HEK293 (cell line): ENCODE measurements at regions not wholly inside any gene's neighbourhood (a gene's known extent, or its start where the extent isn't known, plus 50 kb on each side); places are given as distances from the start of the nearest gene placed in this dataset.

Experiments
- CTCF ChIA-PET: fragments of 350-600 bp; formaldehyde crosslinking; extraction: SDS; loops from one replicate; lab custom pipeline; 2021; ENCODE audit warnings: antibody characterized with exemption; lab: Yijun Ruan, JAX
- POLR2A ChIA-PET: fragments of 300-600 bp; formaldehyde crosslinking; extraction: SDS; loops from one replicate; lab custom pipeline; 2020; ENCODE audit warnings: antibody characterized with exemption, inconsistent platforms; lab: Yijun Ruan, JAX
- H3K27ac ChIP-seq: fragments of 200-500 bp; sonication (Bioruptor generic); 2 replicates; pipeline ENCODE4 v1.5.1; 2014; ENCODE audit warnings: low read depth, low read length, control low read depth, inconsistent platforms; ENCODE audit errors: extremely low read depth
- H3K36me3 ChIP-seq, 2 experiments: fragments of 200-500 bp in 1 of 2; sonication (Bioruptor generic) in 1 of 2; 1 replicate in 1 of 2; 2 replicates in 1 of 2; pipeline ENCODE4 v1.5.1; 2014 to 2017; ENCODE audit warnings: inconsistent platforms in 2 of 2, low read length in 2 of 2; ENCODE audit not compliant: control insufficient read depth in 2 of 2, insufficient read depth in 1 of 2
- H3K4me1 ChIP-seq: fragments of 200-500 bp; sonication (Bioruptor generic); 2 replicates; pipeline ENCODE4 v1.5.1; 2014; ENCODE audit warnings: mild to moderate bottlenecking, low read length, inconsistent platforms; ENCODE audit not compliant: control insufficient read depth, insufficient read depth
- H3K4me3 ChIP-seq: 2 replicates; pipeline ENCODE4 v1.5.1; 2011; ENCODE audit warnings: low read depth, mild to moderate bottlenecking, control low read depth, low read length, moderate library complexity
- H3K9me3 ChIP-seq: fragments of 200-500 bp; sonication (Bioruptor generic); 2 replicates; pipeline ENCODE4 v1.5.1; 2014; ENCODE audit warnings: low read depth, low read length, inconsistent platforms; ENCODE audit not compliant: control insufficient read depth, insufficient read depth
- GLI4 ChIP-seq: fragments of 450-650 bp; formaldehyde crosslinking; IDR thresholded peaks from 2 replicates; pipeline ENCODE4 v1.5.1; 2016; ENCODE audit warnings: missing biosample characterization, missing genetic modification characterization
- GLIS1 ChIP-seq: fragments of 450-650 bp; formaldehyde crosslinking; IDR thresholded peaks from 2 replicates; pipeline ENCODE4 v1.5.1; 2016; ENCODE audit warnings: missing biosample characterization, missing genetic modification characterization
- HOXD13 ChIP-seq: sonication (generic); formaldehyde crosslinking; IDR thresholded peaks from 2 replicates; pipeline ENCODE4 v1.8.0; 2022; ENCODE audit warnings: missing genetic modification reagents, borderline replicate concordance
- KLF9 ChIP-seq: fragments of 450-650 bp; formaldehyde crosslinking; IDR thresholded peaks from 2 replicates; pipeline ENCODE4 v1.5.1; 2016; ENCODE audit warnings: missing biosample characterization, missing genetic modification characterization, low read depth
- PRDM1 ChIP-seq: fragments of 450-650 bp; formaldehyde crosslinking; IDR thresholded peaks from 2 replicates; pipeline ENCODE4; 2016; ENCODE audit warnings: missing biosample characterization, missing genetic modification characterization
- REPIN1 ChIP-seq: fragments of 450-650 bp; formaldehyde crosslinking; IDR thresholded peaks from 2 replicates; pipeline ENCODE4 v1.5.1; 2017; ENCODE audit warnings: missing biosample characterization, missing genetic modification characterization, low read depth
- SCRT1 ChIP-seq: fragments of 450-650 bp; formaldehyde crosslinking; IDR thresholded peaks from 2 replicates; pipeline ENCODE4 v1.5.1; 2016; ENCODE audit warnings: missing biosample characterization, missing genetic modification characterization, borderline replicate concordance
- ZBTB1 ChIP-seq: fragments of 450-650 bp; formaldehyde crosslinking; IDR thresholded peaks from 2 replicates; pipeline ENCODE4 v1.5.1; 2016; ENCODE audit warnings: missing biosample characterization, missing genetic modification characterization
- ZFP69B ChIP-seq: fragments of 450-650 bp; formaldehyde crosslinking; IDR thresholded peaks from 2 replicates; pipeline ENCODE4 v1.5.1; 2016; ENCODE audit warnings: missing biosample characterization, missing genetic modification characterization
- ZNF138 ChIP-seq: fragments of 450-650 bp; formaldehyde crosslinking; IDR thresholded peaks from 2 replicates; pipeline ENCODE4 v1.5.1; 2016; ENCODE audit warnings: missing biosample characterization, missing genetic modification characterization, borderline replicate concordance
- ZNF169 ChIP-seq: fragments of 450-650 bp; formaldehyde crosslinking; IDR thresholded peaks from 2 replicates; pipeline ENCODE4 v1.5.1; 2016; ENCODE audit warnings: missing biosample characterization, missing genetic modification characterization
- ZNF202 ChIP-seq: fragments of 450-650 bp; formaldehyde crosslinking; IDR thresholded peaks from 2 replicates; pipeline ENCODE4 v1.5.1; 2016; ENCODE audit warnings: missing biosample characterization, missing genetic modification characterization, borderline replicate concordance
- ZNF324 ChIP-seq: fragments of 450-650 bp; formaldehyde crosslinking; IDR thresholded peaks from 2 replicates; pipeline ENCODE4 v1.5.1; 2016; ENCODE audit warnings: missing biosample characterization, missing genetic modification characterization
- ZNF394 ChIP-seq: fragments of 450-650 bp; formaldehyde crosslinking; IDR thresholded peaks from 2 replicates; pipeline ENCODE4 v1.5.1; 2016; ENCODE audit warnings: missing biosample characterization, missing genetic modification characterization, mild to moderate bottlenecking, moderate library complexity, borderline replicate concordance
- ZNF473 ChIP-seq: fragments of 450-650 bp; formaldehyde crosslinking; IDR thresholded peaks from 2 replicates; pipeline ENCODE4 v1.5.1; 2017; ENCODE audit warnings: missing biosample characterization, missing genetic modification characterization
- ZNF529 ChIP-seq: fragments of 450-650 bp; formaldehyde crosslinking; IDR thresholded peaks from 2 replicates; pipeline ENCODE4 v1.5.1; 2017; ENCODE audit warnings: missing genetic modification characterization, missing biosample characterization; ENCODE audit not compliant: insufficient replicate concordance
- ZNF600 ChIP-seq: fragments of 450-650 bp; formaldehyde crosslinking; IDR thresholded peaks from 2 replicates; pipeline ENCODE4 v1.5.1; 2016; ENCODE audit warnings: missing biosample characterization, missing genetic modification characterization
- ZNF677 ChIP-seq: fragments of 450-650 bp; IDR thresholded peaks from 2 replicates; pipeline ENCODE4 v1.5.0; 2018; ENCODE audit warnings: missing biosample characterization, mild to moderate bottlenecking, missing genetic modification characterization, moderate library complexity
- ZNF768 ChIP-seq: fragments of 450-650 bp; formaldehyde crosslinking; IDR thresholded peaks from 2 replicates; pipeline ENCODE4 v1.5.1; 2018; ENCODE audit warnings: missing biosample characterization, mild to moderate bottlenecking, missing genetic modification characterization
- ZNF777 ChIP-seq: fragments of 450-650 bp; formaldehyde crosslinking; IDR thresholded peaks from 2 replicates; pipeline ENCODE4 v1.5.1; 2017; ENCODE audit warnings: missing biosample characterization, missing genetic modification characterization, borderline replicate concordance
- ZNF785 ChIP-seq: fragments of 450-650 bp; formaldehyde crosslinking; IDR thresholded peaks from 2 replicates; pipeline ENCODE4 v1.5.1; 2016; ENCODE audit warnings: missing biosample characterization, missing genetic modification characterization
- TF ChIP-seq, protein P1 (sequence below): fragments of 450-650 bp; formaldehyde crosslinking; IDR thresholded peaks from 2 replicates; pipeline ENCODE4 v1.5.1; 2016; ENCODE audit warnings: missing biosample characterization, missing genetic modification characterization, borderline replicate concordance
- TF ChIP-seq, protein P2 (sequence below): fragments of 450-650 bp; formaldehyde crosslinking; IDR thresholded peaks from 2 replicates; pipeline ENCODE4 v1.5.1; 2017; ENCODE audit warnings: missing biosample characterization, missing genetic modification characterization
- TF ChIP-seq, protein P3 (sequence below): fragments of 450-650 bp; formaldehyde crosslinking; IDR thresholded peaks from 2 replicates; pipeline ENCODE4 v1.5.1; 2016; ENCODE audit warnings: missing biosample characterization, missing genetic modification characterization
- TF ChIP-seq, protein P4 (sequence below): fragments of 450-650 bp; formaldehyde crosslinking; IDR thresholded peaks from 2 replicates; pipeline ENCODE4 v1.5.1; 2016; ENCODE audit warnings: missing biosample characterization, missing genetic modification characterization

DNA sequence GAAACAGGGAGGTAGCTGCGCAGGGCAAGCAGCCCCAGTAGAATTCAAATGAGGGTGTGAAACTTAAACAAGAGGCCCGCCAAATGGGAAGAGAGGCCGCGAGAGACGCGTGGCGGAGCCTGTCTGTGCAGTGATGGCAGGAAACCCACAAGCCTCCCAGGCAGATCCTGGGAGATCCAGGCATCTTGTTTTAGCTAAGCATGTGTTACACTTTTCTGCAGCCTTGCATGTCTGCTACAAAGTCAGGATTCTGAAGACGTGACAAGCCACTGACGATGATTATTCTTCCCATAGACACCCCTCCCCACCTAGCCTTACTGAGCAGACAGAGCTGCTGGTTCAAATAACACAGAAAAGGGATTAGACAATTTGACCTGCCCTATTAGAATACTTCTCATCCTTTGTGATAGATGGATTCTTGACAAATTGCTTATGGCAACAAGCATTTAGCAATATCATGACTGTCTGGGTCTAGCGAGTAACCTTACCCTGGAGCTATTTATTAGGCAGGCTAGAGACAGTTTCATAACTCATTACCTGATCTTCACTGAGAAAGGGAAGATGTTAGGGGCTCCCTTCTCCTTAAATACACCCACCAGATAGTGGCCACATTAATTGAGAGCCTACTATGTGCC lies 185.2 kb upstream of the IRS2 start:
- ChIA-PET CTCF (interaction anchor here (0.5 kb wide), 1 partner anchor 18 kb away, joined by 3 read pairs; no protein-coding TSS in a partner anchor), POLR2A (no interaction called here)
- no peak overlapping the region for H3K27ac ChIP-seq
- TF ChIP-seq, protein P1, sequence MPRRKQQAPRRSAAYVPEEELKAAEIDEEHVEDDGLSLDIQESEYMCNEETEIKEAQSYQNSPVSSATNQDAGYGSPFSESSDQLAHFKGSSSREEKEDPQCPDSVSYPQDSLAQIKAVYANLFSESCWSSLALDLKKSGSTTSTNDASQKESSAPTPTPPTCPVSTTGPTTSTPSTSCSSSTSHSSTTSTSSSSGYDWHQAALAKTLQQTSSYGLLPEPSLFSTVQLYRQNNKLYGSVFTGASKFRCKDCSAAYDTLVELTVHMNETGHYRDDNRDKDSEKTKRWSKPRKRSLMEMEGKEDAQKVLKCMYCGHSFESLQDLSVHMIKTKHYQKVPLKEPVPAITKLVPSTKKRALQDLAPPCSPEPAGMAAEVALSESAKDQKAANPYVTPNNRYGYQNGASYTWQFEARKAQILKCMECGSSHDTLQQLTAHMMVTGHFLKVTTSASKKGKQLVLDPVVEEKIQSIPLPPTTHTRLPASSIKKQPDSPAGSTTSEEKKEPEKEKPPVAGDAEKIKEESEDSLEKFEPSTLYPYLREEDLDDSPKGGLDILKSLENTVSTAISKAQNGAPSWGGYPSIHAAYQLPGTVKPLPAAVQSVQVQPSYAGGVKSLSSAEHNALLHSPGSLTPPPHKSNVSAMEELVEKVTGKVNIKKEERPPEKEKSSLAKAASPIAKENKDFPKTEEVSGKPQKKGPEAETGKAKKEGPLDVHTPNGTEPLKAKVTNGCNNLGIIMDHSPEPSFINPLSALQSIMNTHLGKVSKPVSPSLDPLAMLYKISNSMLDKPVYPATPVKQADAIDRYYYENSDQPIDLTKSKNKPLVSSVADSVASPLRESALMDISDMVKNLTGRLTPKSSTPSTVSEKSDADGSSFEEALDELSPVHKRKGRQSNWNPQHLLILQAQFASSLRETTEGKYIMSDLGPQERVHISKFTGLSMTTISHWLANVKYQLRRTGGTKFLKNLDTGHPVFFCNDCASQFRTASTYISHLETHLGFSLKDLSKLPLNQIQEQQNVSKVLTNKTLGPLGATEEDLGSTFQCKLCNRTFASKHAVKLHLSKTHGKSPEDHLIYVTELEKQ, result no peak
- TF ChIP-seq KLF9 (tag by site-specific recombination) (no peak), ZNF169 (no peak), REPIN1 (tag by site-specific recombination) (no peak), ZNF529 (tag by site-specific recombination) (no peak), ZNF324 (no peak), ZNF600 (tag by site-specific recombination) (no peak)
- H3K36me3 ChIP-seq, result no peaks in the 10 kb centered on the region
- H3K4me3 ChIP-seq, result no peak overlapping the region
- no peaks in the 10 kb centered on the region for H3K9me3 ChIP-seq
- H3K4me1 ChIP-seq, result no peaks in the 10 kb centered on the region

DNA sequence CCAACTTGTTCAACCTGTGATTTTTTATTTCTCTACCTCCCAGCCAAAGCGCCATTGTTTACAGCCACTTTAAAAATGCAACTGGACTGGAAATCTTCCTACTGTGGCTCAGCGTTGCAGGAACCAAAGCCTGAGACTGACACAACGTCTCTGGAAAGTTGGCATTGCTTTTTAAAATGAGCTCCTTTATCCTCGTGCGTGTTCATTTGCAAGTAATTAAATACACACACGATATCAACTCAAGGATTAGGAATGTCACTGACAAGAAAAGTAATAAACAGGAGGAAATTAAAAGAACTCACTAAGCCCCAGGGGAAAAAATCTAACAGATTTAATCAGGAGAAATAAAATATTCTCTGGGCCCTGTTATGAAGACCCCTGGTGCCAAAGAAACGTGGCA lies 184.6 kb upstream of the IRS2 start:
- no peaks in the 10 kb centered on the region for H3K9me3 ChIP-seq
- H3K4me3 ChIP-seq, result no peak overlapping the region
- TF ChIP-seq, protein P2, sequence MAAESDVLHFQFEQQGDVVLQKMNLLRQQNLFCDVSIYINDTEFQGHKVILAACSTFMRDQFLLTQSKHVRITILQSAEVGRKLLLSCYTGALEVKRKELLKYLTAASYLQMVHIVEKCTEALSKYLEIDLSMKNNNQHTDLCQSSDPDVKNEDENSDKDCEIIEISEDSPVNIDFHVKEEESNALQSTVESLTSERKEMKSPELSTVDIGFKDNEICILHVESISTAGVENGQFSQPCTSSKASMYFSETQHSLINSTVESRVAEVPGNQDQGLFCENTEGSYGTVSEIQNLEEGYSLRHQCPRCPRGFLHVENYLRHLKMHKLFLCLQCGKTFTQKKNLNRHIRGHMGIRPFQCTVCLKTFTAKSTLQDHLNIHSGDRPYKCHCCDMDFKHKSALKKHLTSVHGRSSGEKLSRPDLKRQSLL (tag by site-specific recombination), result no peak
- TF ChIP-seq REPIN1 (tag by site-specific recombination) (no peak), GLI4 (tag by site-specific recombination) (no peak), ZNF600 (tag by site-specific recombination) (no peak), ZFP69B (tag by site-specific recombination) (no peak), SCRT1 (tag by site-specific recombination) (no peak), HOXD13 (CRISPR knock-in tag) (no peak), ZNF394 (tag by site-specific recombination) (no peak), PRDM1 (tag by site-specific recombination) (no peak), ZNF785 (no peak), ZNF473 (tag by site-specific recombination) (no peak), ZNF138 (tag by site-specific recombination) (no peak), ZNF202 (tag by site-specific recombination) (no peak), ZNF777 (tag by site-specific recombination) (no peak), ZNF768 (tag by site-specific recombination) (no peak), ZNF677 (no peak), GLIS1 (tag by site-specific recombination) (no peak), ZBTB1 (tag by site-specific recombination) (no peak)
- TF ChIP-seq, protein P3, sequence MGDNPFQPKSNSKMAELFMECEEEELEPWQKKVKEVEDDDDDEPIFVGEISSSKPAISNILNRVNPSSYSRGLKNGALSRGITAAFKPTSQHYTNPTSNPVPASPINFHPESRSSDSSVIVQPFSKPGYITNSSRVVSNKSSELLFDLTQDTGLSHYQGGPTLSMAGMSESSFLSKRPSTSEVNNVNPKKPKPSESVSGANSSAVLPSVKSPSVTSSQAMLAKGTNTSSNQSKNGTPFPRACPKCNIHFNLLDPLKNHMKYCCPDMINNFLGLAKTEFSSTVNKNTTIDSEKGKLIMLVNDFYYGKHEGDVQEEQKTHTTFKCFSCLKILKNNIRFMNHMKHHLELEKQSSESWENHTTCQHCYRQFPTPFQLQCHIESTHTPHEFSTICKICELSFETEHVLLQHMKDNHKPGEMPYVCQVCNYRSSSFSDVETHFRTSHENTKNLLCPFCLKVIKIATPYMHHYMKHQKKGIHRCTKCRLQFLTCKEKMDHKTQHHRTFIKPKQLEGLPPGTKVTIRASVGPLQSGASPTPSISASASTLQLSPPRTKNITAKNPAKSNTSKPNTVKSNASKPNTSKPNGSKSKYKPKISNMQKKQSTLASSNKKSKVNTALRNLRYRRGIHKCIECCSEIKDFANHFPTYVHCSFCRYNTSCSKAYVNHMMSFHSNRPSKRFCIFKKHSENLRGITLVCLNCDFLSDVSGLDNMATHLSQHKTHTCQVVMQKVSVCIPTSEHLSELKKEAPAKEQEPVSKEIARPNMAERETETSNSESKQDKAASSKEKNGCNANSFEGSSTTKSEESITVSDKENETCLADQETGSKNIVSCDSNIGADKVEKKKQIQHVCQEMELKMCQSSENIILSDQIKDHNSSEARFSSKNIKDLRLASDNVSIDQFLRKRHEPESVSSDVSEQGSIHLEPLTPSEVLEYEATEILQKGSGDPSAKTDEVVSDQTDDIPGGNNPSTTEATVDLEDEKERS, result no peak
- TF ChIP-seq, protein P4, sequence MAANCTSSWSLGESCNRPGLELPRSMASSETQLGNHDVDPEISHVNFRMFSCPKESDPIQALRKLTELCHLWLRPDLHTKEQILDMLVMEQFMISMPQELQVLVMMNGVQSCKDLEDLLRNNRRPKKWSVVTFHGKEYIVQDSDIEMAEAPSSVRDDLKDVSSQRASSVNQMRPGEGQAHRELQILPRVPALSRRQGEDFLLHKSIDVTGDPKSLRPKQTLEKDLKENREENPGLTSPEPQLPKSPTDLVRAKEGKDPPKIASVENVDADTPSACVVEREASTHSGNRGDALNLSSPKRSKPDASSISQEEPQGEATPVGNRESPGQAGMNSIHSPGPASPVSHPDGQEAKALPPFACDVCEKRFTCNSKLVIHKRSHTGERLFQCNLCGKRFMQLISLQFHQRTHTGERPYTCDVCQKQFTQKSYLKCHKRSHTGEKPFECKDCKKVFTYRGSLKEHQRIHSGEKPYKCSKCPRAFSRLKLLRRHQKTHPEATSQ (tag by site-specific recombination), result no peak
- H3K4me1 ChIP-seq, result no peaks in the 10 kb centered on the region
- no peaks in the 10 kb centered on the region for H3K36me3 ChIP-seq
- H3K27ac ChIP-seq, result no peak overlapping the region
- CTCF ChIA-PET, result no interaction called here
- POLR2A ChIA-PET, result no interaction called here
